RWPE2 (cell line): ENCODE measurements at regions not wholly inside any gene's neighbourhood (a gene's known extent, or its start where the extent isn't known, plus 50 kb on each side); places are given as distances from the start of the nearest gene placed in this dataset.
"Not testable (repeated sequence)": the region's sequence is repeated elsewhere in the genome, so short reads cannot be mapped to it uniquely, and the experiment has no call there.

ENCODE experiments used
- ATAC-seq: fragments of 200-7000 bp; cut with Tn5 transposase; 3 replicates; pipeline ENCODE4 v1.9.1; 2021; ENCODE audit warnings: low read depth
- DNase-seq: peaks from one replicate; pipeline ENCODE4 v3.0.0-alpha.2; 2020; ENCODE audit warnings: low spot score
- H3K27ac ChIP-seq: fragments of 450-650 bp; 2 replicates; pipeline ENCODE4 v1.5.1; 2017; ENCODE audit warnings: mild to moderate bottlenecking; ENCODE audit not compliant: poor library complexity, severe bottlenecking
- H3K27me3 ChIP-seq: fragments of 250-450 bp; sonication (Bioruptor Pico); 2 replicates; pipeline ENCODE4 v1.5.1; 2021; ENCODE audit warnings: mild to moderate bottlenecking, moderate library complexity; ENCODE audit not compliant: insufficient read depth, poor library complexity, severe bottlenecking
- H3K36me3 ChIP-seq: fragments of 250-450 bp; sonication (Bioruptor Pico); 2 replicates; pipeline ENCODE4 v1.5.1; 2020; ENCODE audit warnings: low read depth, mild to moderate bottlenecking, moderate library complexity
- H3K4me1 ChIP-seq: fragments of 250-450 bp; sonication (Bioruptor Pico); 2 replicates; pipeline ENCODE4 v1.5.1; 2021; ENCODE audit warnings: mild to moderate bottlenecking, moderate library complexity; ENCODE audit not compliant: insufficient read depth, poor library complexity, severe bottlenecking
- H3K4me3 ChIP-seq: fragments of 250-450 bp; sonication (Bioruptor Pico); 2 replicates; pipeline ENCODE4 v1.5.1; 2021; ENCODE audit warnings: mild to moderate bottlenecking, moderate library complexity; ENCODE audit not compliant: severe bottlenecking
- H3K9me3 ChIP-seq: fragments of 250-450 bp; sonication (Bioruptor Pico); 2 replicates; pipeline ENCODE4 v1.5.1; 2021; ENCODE audit warnings: mild to moderate bottlenecking, moderate library complexity; ENCODE audit not compliant: severe bottlenecking
- TF ChIP-seq, protein P1 (sequence below): fragments of 450-650 bp; IDR thresholded peaks from one replicate; pipeline ENCODE4 v1.5.1; 2017; ENCODE audit warnings: mild to moderate bottlenecking, moderate library complexity; ENCODE audit not compliant: poor library complexity, severe bottlenecking

DNA sequence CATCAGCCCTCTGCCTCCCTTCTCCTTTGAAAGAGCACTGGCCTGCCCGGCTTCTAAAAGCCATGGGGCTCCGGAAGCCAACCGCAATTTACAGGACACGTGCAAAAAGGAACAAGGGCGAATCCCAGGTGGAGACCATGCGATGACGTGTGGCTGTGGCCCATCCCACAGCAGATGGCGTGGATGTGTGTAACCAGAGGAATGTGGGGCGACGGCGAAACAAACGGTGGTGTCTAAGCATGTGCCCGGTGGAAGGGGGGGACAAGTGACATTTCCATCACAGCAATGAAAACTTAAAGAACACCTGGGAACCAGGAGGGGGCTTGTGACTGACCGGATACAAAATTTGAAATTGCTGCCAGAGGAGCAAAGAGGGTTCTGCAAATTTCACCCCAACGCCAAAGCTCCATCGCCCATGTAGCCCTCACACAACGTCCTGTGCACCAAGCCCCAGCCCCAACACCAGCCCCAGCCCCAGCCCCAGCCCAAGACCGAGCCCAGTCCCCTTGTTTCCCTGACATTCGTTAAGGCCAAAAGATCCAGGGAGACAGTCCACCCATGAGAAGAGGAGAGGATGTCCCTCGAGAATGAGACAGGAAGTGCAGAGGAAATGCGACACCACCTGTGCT lies 159.7 kb upstream of the ZNF337 start:
- H3K4me3 ChIP-seq, result no peak overlapping the region
- ATAC-seq (no peak), DNase-seq (no peak)
- no peaks in the 10 kb centered on the region for H3K4me1 ChIP-seq
- peaks cover 21% of the 10 kb centered on the region for H3K27me3 ChIP-seq
- H3K9me3 ChIP-seq, result no peaks in the 10 kb centered on the region
- H3K36me3 ChIP-seq, result no peaks in the 10 kb centered on the region
- no peak overlapping the region for H3K27ac ChIP-seq
- TF ChIP-seq, protein P1, sequence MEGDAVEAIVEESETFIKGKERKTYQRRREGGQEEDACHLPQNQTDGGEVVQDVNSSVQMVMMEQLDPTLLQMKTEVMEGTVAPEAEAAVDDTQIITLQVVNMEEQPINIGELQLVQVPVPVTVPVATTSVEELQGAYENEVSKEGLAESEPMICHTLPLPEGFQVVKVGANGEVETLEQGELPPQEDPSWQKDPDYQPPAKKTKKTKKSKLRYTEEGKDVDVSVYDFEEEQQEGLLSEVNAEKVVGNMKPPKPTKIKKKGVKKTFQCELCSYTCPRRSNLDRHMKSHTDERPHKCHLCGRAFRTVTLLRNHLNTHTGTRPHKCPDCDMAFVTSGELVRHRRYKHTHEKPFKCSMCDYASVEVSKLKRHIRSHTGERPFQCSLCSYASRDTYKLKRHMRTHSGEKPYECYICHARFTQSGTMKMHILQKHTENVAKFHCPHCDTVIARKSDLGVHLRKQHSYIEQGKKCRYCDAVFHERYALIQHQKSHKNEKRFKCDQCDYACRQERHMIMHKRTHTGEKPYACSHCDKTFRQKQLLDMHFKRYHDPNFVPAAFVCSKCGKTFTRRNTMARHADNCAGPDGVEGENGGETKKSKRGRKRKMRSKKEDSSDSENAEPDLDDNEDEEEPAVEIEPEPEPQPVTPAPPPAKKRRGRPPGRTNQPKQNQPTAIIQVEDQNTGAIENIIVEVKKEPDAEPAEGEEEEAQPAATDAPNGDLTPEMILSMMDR, result no peak

DNA sequence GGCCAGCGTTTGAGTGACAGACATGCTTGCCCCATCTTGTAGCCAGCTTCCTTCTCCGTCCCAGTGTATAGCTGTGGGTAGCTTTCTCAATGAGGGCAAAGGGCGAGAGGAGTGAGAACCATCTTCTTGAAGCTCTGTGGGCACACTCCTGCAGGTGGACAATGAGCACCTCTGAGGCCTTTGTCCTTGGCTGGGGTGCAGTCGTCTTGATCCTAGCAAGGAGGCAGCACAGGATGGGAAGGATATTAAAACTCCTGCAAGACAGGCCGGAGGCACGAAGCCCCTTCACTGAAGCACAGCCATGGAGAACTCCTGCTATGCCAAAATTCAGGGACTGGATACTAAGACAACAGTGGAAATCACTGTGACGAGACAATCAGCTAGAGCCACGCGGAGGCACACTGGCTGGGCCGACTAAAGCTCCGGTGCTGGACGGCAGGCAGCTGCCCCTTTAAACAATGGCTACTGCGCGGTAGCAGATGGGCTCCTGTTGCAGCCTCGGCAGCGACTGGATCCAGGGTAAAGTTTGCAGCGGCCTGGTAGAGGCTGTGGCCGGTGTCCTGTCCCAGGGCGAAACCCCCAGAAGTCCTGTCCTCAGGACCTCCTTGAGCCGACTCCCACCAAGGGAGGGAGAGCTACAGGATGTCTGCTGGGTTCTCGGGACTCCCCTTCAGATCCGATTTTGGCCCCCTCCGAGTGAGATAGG lies 159.0 kb upstream of the ZNF337 start:
- not testable (repeated sequence) for H3K4me1 ChIP-seq, H3K27ac ChIP-seq, H3K4me3 ChIP-seq, H3K9me3 ChIP-seq, H3K36me3 ChIP-seq, DNase-seq, ATAC-seq
- peaks cover 19% of the 10 kb centered on the region for H3K27me3 ChIP-seq

DNA sequence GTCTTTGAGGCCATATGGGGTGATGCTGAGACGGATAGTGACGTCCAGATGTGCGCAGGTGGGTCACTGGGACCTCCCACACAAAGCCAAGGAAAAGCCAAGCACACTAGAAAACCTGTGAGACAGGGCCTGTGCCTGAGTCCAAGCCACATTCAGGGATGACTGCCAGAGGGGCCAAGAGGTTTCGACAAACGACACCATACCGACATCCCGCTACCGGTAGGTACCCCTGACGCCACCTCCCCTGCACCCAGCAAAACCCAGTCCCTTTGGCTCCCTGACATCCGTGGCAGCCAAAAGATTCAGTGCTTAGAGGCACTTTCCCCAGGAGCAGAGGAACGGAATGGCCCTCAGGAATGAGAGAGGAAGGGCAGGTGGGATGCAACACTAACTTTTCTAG lies 158.0 kb upstream of the ZNF337 start:
- H3K36me3 ChIP-seq, H3K27ac ChIP-seq, H3K4me3 ChIP-seq, H3K9me3 ChIP-seq, H3K4me1 ChIP-seq, H3K27me3 ChIP-seq, DNase-seq, ATAC-seq: not testable (repeated sequence)

DNA sequence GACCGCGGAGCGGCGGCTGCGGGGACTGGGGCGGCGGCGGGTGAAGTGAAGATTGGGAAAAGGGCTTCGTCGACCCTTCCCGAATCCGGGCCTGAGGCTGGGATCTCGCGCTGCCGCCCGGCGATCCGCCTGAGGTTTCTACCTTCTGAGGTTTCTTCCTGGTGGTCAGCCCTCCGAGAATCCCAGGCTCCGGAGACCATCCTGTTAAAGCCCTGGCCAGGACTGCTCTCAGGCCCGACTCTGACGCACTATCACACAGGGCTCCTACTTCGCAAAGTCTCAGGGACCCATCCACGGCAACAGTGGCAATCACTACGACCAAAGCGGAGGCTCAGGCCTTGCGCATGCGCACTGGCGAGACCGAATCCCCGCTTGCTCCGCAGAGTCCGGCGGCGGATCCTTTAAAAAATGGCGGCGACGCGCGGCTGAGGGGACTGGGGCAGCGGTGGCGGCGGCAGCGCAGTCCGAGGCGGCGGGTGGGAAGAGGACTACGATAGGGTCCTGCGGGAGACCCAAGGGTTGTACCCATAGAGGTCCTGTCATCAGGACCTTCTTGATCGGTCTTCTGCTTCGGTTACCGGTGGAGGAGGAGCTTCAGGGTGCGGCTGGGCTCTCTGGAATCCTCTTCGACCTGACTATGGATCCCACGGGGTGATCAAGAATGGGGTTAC lies 157.2 kb upstream of the ZNF337 start:
- not testable (repeated sequence) for H3K4me1 ChIP-seq, H3K9me3 ChIP-seq, H3K36me3 ChIP-seq, H3K27me3 ChIP-seq
- Histone ChIP-seq H3K27ac (peak overlapping the region; percentile 13), H3K4me3 (peak overlapping the region; percentile 34)
- ATAC-seq (peak; percentile 83), DNase-seq (peak; percentile 83)

DNA sequence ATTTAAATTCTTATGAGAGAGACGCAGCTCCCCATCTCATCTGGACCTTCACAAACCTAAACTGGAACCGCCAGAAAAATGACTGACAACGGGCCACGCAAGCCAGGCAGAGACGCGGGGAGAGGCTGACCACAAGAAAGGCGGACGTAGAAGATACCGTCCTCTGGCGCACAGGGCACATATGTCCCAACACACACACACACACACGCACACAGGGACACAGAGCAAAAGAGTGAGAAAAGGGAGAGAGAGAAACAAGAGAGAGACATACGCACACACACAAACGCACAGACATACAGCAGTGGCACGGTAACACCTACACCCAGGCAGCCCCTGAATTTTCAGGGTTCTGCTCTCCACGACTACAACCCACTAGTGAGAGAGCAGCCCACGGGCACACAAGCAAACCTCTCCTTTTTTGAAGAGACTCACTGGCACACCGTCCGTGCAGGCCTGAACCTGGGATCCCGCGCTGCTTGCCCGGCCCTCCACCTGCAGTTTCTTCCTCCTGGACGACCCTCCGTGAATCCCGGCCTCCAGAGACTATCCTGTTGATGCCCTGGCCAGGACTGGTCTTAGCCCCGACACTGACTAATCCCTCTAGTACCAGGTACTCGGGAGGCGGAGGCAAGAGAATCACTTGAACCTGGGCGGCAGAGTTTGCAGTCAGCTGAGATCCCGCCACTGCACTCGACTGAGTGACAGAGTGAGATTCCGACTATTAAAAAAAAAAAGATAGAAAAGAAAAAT lies 156.5 kb upstream of the ZNF337 start:
- H3K27me3 ChIP-seq, DNase-seq, H3K9me3 ChIP-seq, H3K36me3 ChIP-seq, H3K4me1 ChIP-seq, H3K27ac ChIP-seq: not testable (repeated sequence)
- ATAC-seq, result peak; percentile 9; the same call in 2 of the 3 replicates
- peak overlapping the region; percentile 34 for H3K4me3 ChIP-seq

DNA sequence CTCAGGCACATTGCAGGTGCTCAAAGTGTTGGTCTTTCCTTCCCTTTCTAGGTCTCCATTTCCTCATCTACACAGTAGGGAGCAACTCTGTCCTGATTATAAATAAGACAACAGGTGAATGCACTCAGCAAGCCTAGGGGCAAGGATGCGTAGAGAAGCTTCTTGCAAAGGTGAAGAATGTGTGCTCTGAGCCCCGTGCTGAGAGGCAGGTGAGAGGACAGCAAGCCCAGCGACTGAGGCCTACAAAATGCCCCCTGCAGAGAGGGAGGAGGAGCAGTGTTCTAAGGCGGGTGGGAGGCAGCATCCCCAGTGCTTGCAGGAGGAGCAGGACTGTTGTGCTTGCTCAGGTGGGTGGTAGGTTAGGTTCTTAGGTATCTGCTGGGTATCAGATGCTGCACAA lies 153.5 kb upstream of the ZNF337 start:
- not testable (repeated sequence) for DNase-seq, H3K27ac ChIP-seq, H3K4me3 ChIP-seq, ATAC-seq, H3K4me1 ChIP-seq, H3K9me3 ChIP-seq, H3K36me3 ChIP-seq, H3K27me3 ChIP-seq

DNA sequence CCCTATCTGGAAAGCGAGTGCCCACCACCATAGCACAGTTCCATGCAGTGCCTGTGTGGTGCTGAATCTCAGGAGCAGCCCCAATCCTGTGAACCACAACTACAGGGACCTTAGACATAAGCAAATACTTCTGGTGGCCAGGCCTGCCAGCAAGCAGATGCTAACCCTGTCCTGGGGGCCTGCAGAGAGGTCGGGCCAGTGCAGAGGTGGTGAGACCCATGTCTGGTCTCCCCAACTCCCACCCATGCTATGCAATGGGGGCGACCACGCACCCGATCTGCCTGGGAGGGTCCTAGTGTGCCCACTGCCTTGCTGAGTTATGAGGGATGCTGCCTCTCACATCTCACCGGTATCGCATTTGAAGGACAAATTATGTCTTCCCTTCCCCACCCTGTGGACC lies 151.6 kb upstream of the ZNF337 start:
- no peaks in the 10 kb centered on the region for H3K9me3 ChIP-seq
- ATAC-seq, result no peak
- H3K36me3 ChIP-seq, result no peaks in the 10 kb centered on the region
- no peaks in the 10 kb centered on the region for H3K4me1 ChIP-seq
- H3K27me3 ChIP-seq, result no peaks in the 10 kb centered on the region
- H3K27ac ChIP-seq, result no peak overlapping the region
- TF ChIP-seq, protein P1, result no peak
- peak; percentile 28 for DNase-seq
- no peak overlapping the region for H3K4me3 ChIP-seq

DNA sequence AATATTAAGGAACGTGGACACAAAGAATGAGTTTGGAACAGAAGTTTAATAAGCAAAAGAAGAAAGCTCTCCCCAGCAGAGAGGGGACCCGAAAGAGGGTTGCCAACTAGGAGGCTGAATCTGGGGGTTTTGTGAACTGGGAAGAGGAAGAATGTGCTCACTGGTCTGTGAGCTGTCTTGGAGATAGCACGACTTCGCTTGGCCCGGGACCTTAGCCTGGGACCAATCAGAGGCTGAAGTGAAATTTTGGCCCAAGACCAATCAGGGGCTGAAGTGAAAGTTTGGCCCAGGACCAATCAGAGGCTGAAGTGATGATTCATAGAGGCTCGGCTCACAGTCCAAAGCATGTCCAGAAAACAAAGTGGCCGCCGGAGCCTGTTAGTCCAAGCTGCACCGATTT lies 148.0 kb upstream of the ZNF337 start:
- H3K36me3 ChIP-seq, H3K4me1 ChIP-seq, DNase-seq, H3K27ac ChIP-seq, H3K4me3 ChIP-seq, H3K27me3 ChIP-seq, H3K9me3 ChIP-seq: not testable (repeated sequence)
- ATAC-seq, result 0 out of 3 replicates have a peak, but pooled peaks have one; percentile 27

DNA sequence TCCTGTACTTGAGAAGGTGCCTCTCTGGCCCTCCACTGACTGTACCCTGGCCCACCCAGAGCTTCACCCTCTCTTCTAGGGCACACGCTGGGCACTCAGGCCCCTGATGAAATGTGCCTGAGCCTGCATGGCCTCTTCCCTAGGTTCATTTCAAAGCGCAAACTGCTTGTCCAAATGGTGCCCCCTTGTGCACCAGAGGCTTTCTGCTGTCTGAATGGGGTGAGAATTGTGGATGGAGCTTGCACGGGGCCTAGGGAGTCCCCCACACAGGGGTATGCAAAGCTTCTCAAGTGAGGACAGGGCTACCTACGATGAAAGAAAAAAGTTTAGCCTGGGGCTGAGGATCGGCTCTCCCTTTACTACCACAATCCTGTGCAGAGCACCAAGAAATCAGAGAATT lies 116.9 kb upstream of the ZNF337 start:
- not testable (repeated sequence) for DNase-seq, H3K27ac ChIP-seq, H3K27me3 ChIP-seq, ATAC-seq, H3K36me3 ChIP-seq, H3K9me3 ChIP-seq, H3K4me1 ChIP-seq, H3K4me3 ChIP-seq
